Karpas-422 (cell line): ENCODE measurements at regions not wholly inside any gene's neighbourhood (a gene's known extent, or its start where the extent isn't known, plus 50 kb on each side); places are given as distances from the start of the nearest gene placed in this dataset.

Experiments
- DNase-seq: peaks from one replicate; pipeline ENCODE4 v3.0.0-alpha.2; 2015
- H2AFZ ChIP-seq: fragments of 200-600 bp; sonication (generic); 2 replicates; pipeline ENCODE4 v1.6.1; 2014; ENCODE audit warnings: antibody characterized with exemption, low read length, mixed read lengths
- H3K27ac ChIP-seq: fragments of 200-600 bp; sonication (generic); 2 replicates; pipeline ENCODE4 v1.5.1; 2014; ENCODE audit warnings: mild to moderate bottlenecking, low read length, moderate library complexity
- H3K27me3 ChIP-seq: fragments of 200-600 bp; sonication (generic); 2 replicates; pipeline ENCODE4 v1.6.1; 2014; ENCODE audit warnings: low read length, mixed read lengths
- H3K36me3 ChIP-seq: fragments of 200-600 bp; sonication (generic); 2 replicates; pipeline ENCODE4 v1.6.1; 2014; ENCODE audit warnings: low read length, mixed read lengths; ENCODE audit not compliant: insufficient read depth
- H3K4me1 ChIP-seq: fragments of 200-600 bp; sonication (generic); 2 replicates; pipeline ENCODE4 v1.6.1; 2014; ENCODE audit warnings: mild to moderate bottlenecking, low read length, mixed read lengths
- H3K4me2 ChIP-seq: fragments of 200-600 bp; sonication (generic); 2 replicates; pipeline ENCODE4 v1.6.1; 2014; ENCODE audit warnings: low read length, low read depth, mild to moderate bottlenecking; ENCODE audit not compliant: poor library complexity, severe bottlenecking
- H3K4me3 ChIP-seq: fragments of 200-600 bp; sonication (generic); 2 replicates; pipeline ENCODE4 v1.5.1; 2014; ENCODE audit warnings: mild to moderate bottlenecking, antibody characterized with exemption, low read length, mixed read lengths
- H3K79me2 ChIP-seq: fragments of 200-600 bp; sonication (generic); 2 replicates; pipeline ENCODE4 v1.6.1; 2014; ENCODE audit warnings: mild to moderate bottlenecking, low read length, mixed read lengths
- H3K9ac ChIP-seq: fragments of 200-600 bp; sonication (generic); 2 replicates; pipeline ENCODE4 v1.6.0; 2014; ENCODE audit warnings: low read length
- H3K9me2 ChIP-seq: fragments of 200-600 bp; sonication (generic), shearing (Covaris generic); replicated peaks from 2 replicates; pipeline ENCODE4 v1.6.0; 2014; ENCODE audit warnings: mild to moderate bottlenecking, low read length, moderate library complexity; ENCODE audit not compliant: insufficient read depth
- H3K9me3 ChIP-seq: fragments of 300-700, 200-600 bp; sonication (generic); 2 replicates; pipeline ENCODE4 v1.6.1; 2014; ENCODE audit warnings: low read length, mixed read lengths
- H4K20me1 ChIP-seq: fragments of 200-600 bp; sonication (generic); 2 replicates; pipeline ENCODE4 v1.6.1; 2014; ENCODE audit warnings: mild to moderate bottlenecking, antibody characterized with exemption, low read length, low read depth; ENCODE audit not compliant: insufficient read depth

- DNase-seq, result no peak
- Histone ChIP-seq H3K4me3 (no peak overlapping the region), H3K9me3 (no peaks in the 10 kb centered on the region), H3K9ac (no peak overlapping the region), H3K9me2 (no peaks in the 10 kb centered on the region), H3K27me3 (no peaks in the 10 kb centered on the region), H2AFZ (no peak overlapping the region), H3K4me1 (no peaks in the 10 kb centered on the region), H3K36me3 (no peaks in the 10 kb centered on the region), H3K4me2 (no peak overlapping the region), H4K20me1 (no peaks in the 10 kb centered on the region), H3K27ac (no peak overlapping the region), H3K79me2 (no peaks in the 10 kb centered on the region)
Measured at GRCh38 chr5:167528651-167529050, 762.8 kb upstream of the WWC1 start.

- no peaks in the 10 kb centered on the region for H3K9me2 ChIP-seq
- H2AFZ ChIP-seq, result no peak overlapping the region
- H3K4me2 ChIP-seq, result no peak overlapping the region
- no peaks in the 10 kb centered on the region for H3K4me1 ChIP-seq
- H3K9ac ChIP-seq, result no peak overlapping the region
- no peaks in the 10 kb centered on the region for H3K27me3 ChIP-seq
- no peaks in the 10 kb centered on the region for H3K36me3 ChIP-seq
- no peaks in the 10 kb centered on the region for H3K9me3 ChIP-seq
- H3K27ac ChIP-seq, result no peak overlapping the region
- no peaks in the 10 kb centered on the region for H3K79me2 ChIP-seq
- no peak for DNase-seq
- no peak overlapping the region for H3K4me3 ChIP-seq
- H4K20me1 ChIP-seq, result no peaks in the 10 kb centered on the region
Measured at GRCh38 chr5:167530548-167530947, 760.9 kb upstream of the WWC1 start.

DNA sequence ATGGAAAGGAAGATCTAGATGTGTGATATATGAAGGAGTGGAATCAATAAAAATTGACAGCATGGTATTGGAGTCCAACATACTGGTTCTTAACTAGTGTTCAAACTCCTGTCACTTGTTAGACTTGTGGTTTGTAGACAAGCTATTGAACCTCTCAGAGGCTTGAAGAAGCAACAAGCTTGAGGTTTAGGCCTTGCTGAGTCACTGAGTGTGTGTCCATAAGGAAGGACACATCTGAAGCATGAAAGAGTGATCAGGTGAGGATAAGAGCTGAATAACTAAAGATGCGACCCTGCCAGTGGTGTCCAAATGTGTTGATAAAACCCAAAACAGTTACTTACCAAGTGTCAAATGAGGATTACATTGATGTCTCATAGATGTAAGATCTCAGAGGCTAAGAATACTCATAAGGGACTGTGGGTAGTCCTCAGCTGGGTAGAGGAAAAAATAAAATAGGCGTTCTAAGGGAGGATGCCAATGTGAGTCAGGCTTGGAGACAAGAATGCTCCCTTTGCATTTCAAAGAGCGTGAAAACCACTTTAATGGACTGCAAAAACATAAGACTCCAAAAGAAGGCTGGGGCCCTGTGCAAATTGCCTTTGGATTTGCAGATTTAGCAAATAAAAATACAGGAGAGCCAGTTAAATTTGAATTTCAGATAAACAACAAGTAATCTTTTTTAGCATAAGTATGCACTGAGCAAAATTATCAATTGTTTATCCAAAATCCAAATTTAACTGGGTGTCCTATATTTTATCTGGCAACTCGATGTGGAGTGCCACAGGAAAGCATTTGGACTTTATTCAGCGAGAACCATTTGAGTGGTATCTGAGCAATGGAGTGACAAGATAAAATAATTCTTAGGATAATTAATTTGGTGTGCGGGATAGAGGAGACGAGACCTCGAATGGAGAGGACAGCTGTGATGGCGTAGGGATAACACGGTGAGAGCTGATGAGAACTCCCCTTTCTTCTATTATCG lies 757.3 kb upstream of the WWC1 start:
- H3K79me2 ChIP-seq, result no peaks in the 10 kb centered on the region
- no peak overlapping the region for H3K4me2 ChIP-seq
- DNase-seq, result no peak
- no peak overlapping the region for H3K27ac ChIP-seq
- no peaks in the 10 kb centered on the region for H3K9me2 ChIP-seq
- no peaks in the 10 kb centered on the region for H4K20me1 ChIP-seq
- no peaks in the 10 kb centered on the region for H3K9me3 ChIP-seq
- no peak overlapping the region for H3K9ac ChIP-seq
- H3K27me3 ChIP-seq, result no peaks in the 10 kb centered on the region
- no peaks in the 10 kb centered on the region for H3K36me3 ChIP-seq
- H3K4me3 ChIP-seq, result no peak overlapping the region
- no peaks in the 10 kb centered on the region for H3K4me1 ChIP-seq
- no peak overlapping the region for H2AFZ ChIP-seq

DNA sequence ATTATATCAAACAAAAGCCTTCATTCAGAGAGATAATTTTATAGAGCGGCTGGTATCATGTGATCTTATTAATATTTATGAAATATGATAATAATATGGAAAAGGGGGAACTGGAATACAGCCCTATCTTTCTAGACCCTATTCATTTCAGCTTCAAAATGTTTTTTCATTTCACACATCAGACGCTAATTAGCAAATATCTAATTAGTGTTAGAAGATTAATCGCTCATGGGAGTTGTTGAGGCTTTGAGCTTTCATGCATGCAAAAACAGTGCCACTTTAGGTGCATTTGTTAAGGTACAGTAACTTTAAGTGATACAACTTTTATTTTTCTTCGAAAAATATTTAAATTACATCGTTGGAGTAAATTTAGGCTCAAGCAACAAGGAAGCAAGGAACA lies 751.7 kb upstream of the WWC1 start:
- H3K36me3 ChIP-seq, result no peaks in the 10 kb centered on the region
- H3K4me2 ChIP-seq, result no peak overlapping the region
- no peak overlapping the region for H3K9ac ChIP-seq
- no peaks in the 10 kb centered on the region for H3K9me2 ChIP-seq
- H3K4me3 ChIP-seq, result no peak overlapping the region
- no peaks in the 10 kb centered on the region for H3K4me1 ChIP-seq
- no peaks in the 10 kb centered on the region for H3K79me2 ChIP-seq
- H3K27me3 ChIP-seq, result no peaks in the 10 kb centered on the region
- no peak overlapping the region for H2AFZ ChIP-seq
- no peaks in the 10 kb centered on the region for H3K9me3 ChIP-seq
- no peak overlapping the region for H3K27ac ChIP-seq
- no peaks in the 10 kb centered on the region for H4K20me1 ChIP-seq
- no peak for DNase-seq

GRCh38 chr5:167546270-167546669 lies 745.2 kb upstream of the WWC1 start:
- Histone ChIP-seq H3K27ac (no peak overlapping the region), H3K4me1 (no peaks in the 10 kb centered on the region), H3K79me2 (no peaks in the 10 kb centered on the region), H3K36me3 (no peaks in the 10 kb centered on the region), H4K20me1 (no peaks in the 10 kb centered on the region), H3K4me3 (no peak overlapping the region), H3K9ac (no peak overlapping the region), H2AFZ (no peak overlapping the region), H3K27me3 (no peaks in the 10 kb centered on the region), H3K9me2 (no peaks in the 10 kb centered on the region), H3K9me3 (no peaks in the 10 kb centered on the region), H3K4me2 (no peak overlapping the region)
- DNase-seq, result no peak

DNA sequence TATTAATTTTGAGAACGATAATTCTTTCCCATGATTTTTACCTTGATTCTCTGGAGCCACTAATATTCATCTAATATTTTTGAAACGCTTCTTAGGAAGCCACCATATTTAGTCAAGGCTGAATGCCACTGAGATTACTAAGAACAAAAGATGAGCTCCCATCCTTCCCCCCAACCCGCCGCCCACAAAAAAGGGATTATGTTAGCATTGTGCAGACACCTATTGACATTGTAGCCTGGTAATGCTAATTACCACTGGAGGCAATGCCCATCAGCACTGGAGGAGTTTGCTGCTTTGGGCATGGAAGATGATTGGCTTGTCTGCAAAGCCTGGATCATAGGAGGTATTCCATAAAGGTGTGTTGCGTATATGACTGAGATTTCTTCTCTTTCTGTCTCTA lies 739.1 kb upstream of the WWC1 start:
- Histone ChIP-seq H3K9ac (no peak overlapping the region), H3K4me2 (no peak overlapping the region), H3K27ac (no peak overlapping the region), H3K79me2 (no peaks in the 10 kb centered on the region), H3K4me3 (no peak overlapping the region), H3K4me1 (no peaks in the 10 kb centered on the region), H3K9me3 (no peaks in the 10 kb centered on the region), H4K20me1 (no peaks in the 10 kb centered on the region), H3K9me2 (no peaks in the 10 kb centered on the region; the same call in 1 of the 2 replicates), H3K27me3 (no peaks in the 10 kb centered on the region), H3K36me3 (no peaks in the 10 kb centered on the region), H2AFZ (no peak overlapping the region)
- no peak for DNase-seq

- Histone ChIP-seq H3K9me2 (no peaks in the 10 kb centered on the region; the same call in 1 of the 2 replicates), H3K36me3 (no peaks in the 10 kb centered on the region), H3K27me3 (no peaks in the 10 kb centered on the region), H4K20me1 (no peaks in the 10 kb centered on the region), H3K9ac (no peak overlapping the region), H2AFZ (no peak overlapping the region), H3K27ac (no peak overlapping the region), H3K4me3 (no peak overlapping the region), H3K4me1 (no peaks in the 10 kb centered on the region), H3K4me2 (no peak overlapping the region), H3K9me3 (no peaks in the 10 kb centered on the region), H3K79me2 (no peaks in the 10 kb centered on the region)
- no peak for DNase-seq
Measured at GRCh38 chr5:167553511-167553910, 737.9 kb upstream of the WWC1 start.

DNA sequence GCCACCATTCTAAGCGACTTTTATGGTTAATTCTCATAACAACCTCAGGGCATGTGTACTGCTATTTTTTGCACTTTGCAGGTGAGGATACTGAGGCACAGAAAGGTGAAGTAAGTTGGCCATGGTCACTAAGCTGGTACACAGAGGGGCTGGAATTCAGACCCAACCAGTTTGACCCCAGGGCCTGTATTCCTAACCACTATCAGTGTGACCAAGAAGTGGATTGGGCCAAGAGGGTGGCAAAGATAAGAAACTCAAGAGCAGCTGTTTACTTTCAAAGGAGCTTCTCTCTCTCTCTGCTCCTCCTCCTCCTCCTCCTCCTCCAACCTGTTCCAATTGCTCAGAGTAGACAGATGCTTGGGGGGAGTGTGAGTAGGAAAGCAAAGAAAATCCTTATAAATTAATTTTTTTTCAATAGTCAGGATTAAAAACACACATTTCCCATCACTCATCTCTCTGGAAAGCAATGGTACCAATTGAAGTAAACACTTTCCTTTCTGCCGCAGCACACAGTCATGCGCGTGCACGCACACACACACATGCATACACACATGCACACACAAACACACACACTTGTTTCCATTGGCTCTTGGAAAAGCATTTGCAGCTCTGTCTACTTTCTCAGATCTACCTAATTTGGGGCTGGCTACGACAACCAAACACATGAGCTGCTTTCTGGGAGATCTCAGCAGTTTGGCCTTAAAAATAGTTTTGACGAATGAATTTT lies 736.7 kb upstream of the WWC1 start:
- no peak overlapping the region for H3K9ac ChIP-seq
- H3K4me3 ChIP-seq, result no peak overlapping the region
- H3K27me3 ChIP-seq, result no peaks in the 10 kb centered on the region
- no peaks in the 10 kb centered on the region for H3K9me3 ChIP-seq
- H3K79me2 ChIP-seq, result no peaks in the 10 kb centered on the region
- H4K20me1 ChIP-seq, result no peaks in the 10 kb centered on the region
- no peak overlapping the region for H3K27ac ChIP-seq
- no peak overlapping the region for H2AFZ ChIP-seq
- peak; percentile 26 for DNase-seq
- no peaks in the 10 kb centered on the region for H3K4me1 ChIP-seq
- no peak overlapping the region for H3K4me2 ChIP-seq
- H3K9me2 ChIP-seq, result no peaks in the 10 kb centered on the region; the same call in 1 of the 2 replicates
- H3K36me3 ChIP-seq, result no peaks in the 10 kb centered on the region
